ENCODE measurements at regions not wholly inside any gene's neighbourhood (a gene's known extent, or its start where the extent isn't known, plus 50 kb on each side); places are given as distances from the start of the nearest gene placed in this dataset.

GRCh38 chr1:80846966-80847365 lies 953.8 kb upstream of the ADGRL2 start:
- no peak overlapping the region for H3K4me3 ChIP-seq
- H3K27ac ChIP-seq, result no peak overlapping the region
- H3K4me1 ChIP-seq, result no peaks in the 10 kb centered on the region
- no peaks in the 10 kb centered on the region for H3K9me3 ChIP-seq
- intact Hi-C loops (cut with DNase I; ENCODE audit: low total_unique reads), result no loop called here
- H3K27me3 ChIP-seq, result no peaks in the 10 kb centered on the region
- no peak for DNase-seq
- H3K36me3 ChIP-seq, result no peaks in the 10 kb centered on the region
- TF ChIP-seq CTCF (IDR thresholded peaks at IDR 0.05), result no peak

GRCh38 chr1:80842796-80843195 lies 957.9 kb upstream of the ADGRL2 start:
- no peak overlapping the region for H3K4me3 ChIP-seq
- no peaks in the 10 kb centered on the region for H3K27me3 ChIP-seq
- no peaks in the 10 kb centered on the region for H3K36me3 ChIP-seq
- H3K27ac ChIP-seq, result no peak overlapping the region
- H3K9me3 ChIP-seq, result no peaks in the 10 kb centered on the region
- intact Hi-C loops (cut with DNase I; ENCODE audit: low total_unique reads), result no loop called here
- TF ChIP-seq CTCF (IDR thresholded peaks at IDR 0.05), result no peak
- no peaks in the 10 kb centered on the region for H3K4me1 ChIP-seq
- DNase-seq, result no peak

- no peak for TF ChIP-seq CTCF (IDR thresholded peaks at IDR 0.05)
- intact Hi-C loops (cut with DNase I; ENCODE audit: low total_unique reads), result no loop called here
- no peaks in the 10 kb centered on the region for H3K9me3 ChIP-seq
- no peaks in the 10 kb centered on the region for H3K36me3 ChIP-seq
- H3K27ac ChIP-seq, result no peak overlapping the region
- H3K4me3 ChIP-seq, result no peak overlapping the region
- no peak for DNase-seq
- H3K4me1 ChIP-seq, result no peaks in the 10 kb centered on the region
- no peaks in the 10 kb centered on the region for H3K27me3 ChIP-seq
These were observed 959.5 kb upstream of the ADGRL2 start for GRCh38 chr1:80841261-80841660.

GRCh38 chr1:80837066-80837465 lies 963.7 kb upstream of the ADGRL2 start:
- intact Hi-C loops (cut with DNase I; ENCODE audit: low total_unique reads), result no loop called here
- H3K4me1 ChIP-seq, result no peaks in the 10 kb centered on the region
- no peaks in the 10 kb centered on the region for H3K36me3 ChIP-seq
- no peaks in the 10 kb centered on the region for H3K27me3 ChIP-seq
- no peaks in the 10 kb centered on the region for H3K9me3 ChIP-seq
- no peak for TF ChIP-seq CTCF (IDR thresholded peaks at IDR 0.05)
- DNase-seq, result no peak
- H3K4me3 ChIP-seq, result no peak overlapping the region
- no peak overlapping the region for H3K27ac ChIP-seq

GRCh38 chr1:80836505-80836904 lies 964.2 kb upstream of the ADGRL2 start:
- no peak for DNase-seq
- no peak overlapping the region for H3K4me3 ChIP-seq
- intact Hi-C loops (cut with DNase I; ENCODE audit: low total_unique reads), result no loop called here
- H3K36me3 ChIP-seq, result no peaks in the 10 kb centered on the region
- no peak overlapping the region for H3K27ac ChIP-seq
- no peaks in the 10 kb centered on the region for H3K27me3 ChIP-seq
- no peaks in the 10 kb centered on the region for H3K4me1 ChIP-seq
- no peak for TF ChIP-seq CTCF (IDR thresholded peaks at IDR 0.05)
- no peaks in the 10 kb centered on the region for H3K9me3 ChIP-seq

- DNase-seq, result no peak
- Histone ChIP-seq H3K36me3 (no peaks in the 10 kb centered on the region), H3K27me3 (no peaks in the 10 kb centered on the region), H3K4me1 (no peaks in the 10 kb centered on the region), H3K27ac (no peak overlapping the region), H3K4me3 (no peak overlapping the region), H3K9me3 (no peaks in the 10 kb centered on the region)
- intact Hi-C loops (cut with DNase I; ENCODE audit: low total_unique reads), result no loop called here
- TF ChIP-seq CTCF (IDR thresholded peaks at IDR 0.05), result no peak
These were observed 973.1 kb upstream of the ADGRL2 start for GRCh38 chr1:80827666-80828065.

All from tibial artery (tissue), 4 donors.